NOMO-1 treated with dmso at 0.1 percent for 144 hours (cell line): ENCODE measurements at regions not wholly inside any gene's neighbourhood (a gene's known extent, or its start where the extent isn't known, plus 50 kb on each side); places are given as distances from the start of the nearest gene placed in this dataset.
"Not testable (repeated sequence)": the region's sequence is repeated elsewhere in the genome, so short reads cannot be mapped to it uniquely, and the experiment has no call there.

Source experiments
- DNase-seq: peaks from one replicate; lab custom pipeline; 2025; ENCODE audit not compliant: unreplicated experiment; lab: John Stamatoyannopoulos, UW

GRCh38 chr2:95654897-95655296 is 63.1 kb downstream of the TRIM43 start:
- not testable (repeated sequence) for DNase-seq

- DNase-seq: not testable (repeated sequence)
These were observed 64.8 kb downstream of the TRIM43 start for GRCh38 chr2:95656553-95656952.

- DNase-seq: not testable (repeated sequence)
These were observed 66.1 kb downstream of the TRIM43 start for GRCh38 chr2:95657937-95658336.

GRCh38 chr2:95660766-95661562 is 69.2 kb downstream of the TRIM43 start:
- DNase-seq: not testable (repeated sequence)

- not testable (repeated sequence) for DNase-seq
These were observed 72.0 kb downstream of the TRIM43 start for GRCh38 chr2:95663471-95664441.

GRCh38 chr2:95666636-95667035 is 74.8 kb downstream of the TRIM43 start:
- DNase-seq: not testable (repeated sequence)

GRCh38 chr2:95667480-95667879 is 75.7 kb downstream of the TRIM43 start:
- DNase-seq: no peak

GRCh38 chr2:95668934-95669333 is 77.1 kb downstream of the TRIM43 start:
- DNase-seq: not testable (repeated sequence)

- DNase-seq: peak; percentile 17
These were observed 77.7 kb downstream of the TRIM43 start for GRCh38 chr2:95669441-95669991.

- DNase-seq: no peak
These were observed 78.4 kb downstream of the TRIM43 start for GRCh38 chr2:95670167-95670566.

- DNase-seq: no peak
These were observed 78.9 kb downstream of the TRIM43 start for GRCh38 chr2:95670686-95671085.

GRCh38 chr2:95671171-95671570 is 79.4 kb downstream of the TRIM43 start:
- not testable (repeated sequence) for DNase-seq

- DNase-seq: not testable (repeated sequence)
These were observed 80.2 kb downstream of the TRIM43 start for GRCh38 chr2:95671992-95672391.

GRCh38 chr2:95672500-95672899 is 80.7 kb downstream of the TRIM43 start:
- not testable (repeated sequence) for DNase-seq

GRCh38 chr2:95674186-95674585 is 82.4 kb downstream of the TRIM43 start:
- DNase-seq: no peak

GRCh38 chr2:95676573-95676972 is 84.8 kb downstream of the TRIM43 start:
- DNase-seq: not testable (repeated sequence)

- DNase-seq: no peak
These were observed 85.5 kb downstream of the TRIM43 start for GRCh38 chr2:95677346-95677745.

GRCh38 chr2:95677833-95678232 is 86.0 kb downstream of the TRIM43 start:
- DNase-seq: not testable (repeated sequence)

- not testable (repeated sequence) for DNase-seq
These were observed 89.4 kb downstream of the TRIM43 start for GRCh38 chr2:95681158-95681557.

- DNase-seq: not testable (repeated sequence)
These were observed 89.8 kb downstream of the TRIM43 start for GRCh38 chr2:95681589-95682081.

- DNase-seq: not testable (repeated sequence)
These were observed 91.2 kb downstream of the TRIM43 start for GRCh38 chr2:95682889-95683517.
